HG03066 (cell line): ENCODE measurements at regions not wholly inside any gene's neighbourhood (a gene's known extent, or its start where the extent isn't known, plus 50 kb on each side); places are given as distances from the start of the nearest gene placed in this dataset.

Source experiments
- ATAC-seq: cut with Tn5 transposase; IDR thresholded peaks from one replicate; pipeline ENCODE4 v1.9.1; 2021; ENCODE audit warnings: low read depth; ENCODE audit not compliant: unreplicated experiment

DNA sequence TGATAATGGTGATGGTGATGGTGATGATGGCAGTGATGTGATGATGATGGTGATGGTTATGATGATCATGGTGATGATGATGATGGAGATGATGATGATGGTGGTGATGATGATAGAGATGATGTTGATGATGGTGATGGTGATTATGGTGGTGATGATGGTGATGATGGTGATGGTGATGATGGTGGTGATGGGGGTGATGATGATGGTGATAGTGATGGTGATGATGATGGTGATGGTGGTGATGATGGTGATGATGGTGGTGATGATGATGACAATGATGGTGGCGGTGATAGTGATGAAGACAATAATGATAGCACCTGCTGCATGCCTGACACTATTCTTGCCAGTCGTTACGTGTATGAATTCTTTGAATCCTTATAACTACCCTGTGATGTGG is 317.9 kb upstream of the AJAP1 start:
- no peak for ATAC-seq

DNA sequence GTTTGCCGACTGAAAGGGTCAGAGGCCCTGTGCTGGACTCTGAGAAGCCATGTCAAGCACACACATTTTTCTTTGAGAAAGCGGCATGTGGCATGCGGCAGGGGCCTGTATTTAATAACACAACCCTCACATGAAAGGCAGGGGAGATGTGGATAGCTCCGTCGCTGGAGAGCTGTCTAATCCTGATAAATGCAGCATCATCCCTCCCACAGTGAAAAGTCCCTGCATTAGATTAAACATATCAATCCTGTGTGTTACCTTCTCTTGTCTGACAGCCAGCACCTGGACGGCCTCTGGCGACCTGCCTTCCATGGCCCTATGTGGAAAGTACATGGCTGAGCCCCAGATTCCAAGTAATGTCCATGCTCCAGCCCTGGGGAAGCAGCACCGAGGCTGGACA is 313.0 kb upstream of the AJAP1 start:
- ATAC-seq = no peak

DNA sequence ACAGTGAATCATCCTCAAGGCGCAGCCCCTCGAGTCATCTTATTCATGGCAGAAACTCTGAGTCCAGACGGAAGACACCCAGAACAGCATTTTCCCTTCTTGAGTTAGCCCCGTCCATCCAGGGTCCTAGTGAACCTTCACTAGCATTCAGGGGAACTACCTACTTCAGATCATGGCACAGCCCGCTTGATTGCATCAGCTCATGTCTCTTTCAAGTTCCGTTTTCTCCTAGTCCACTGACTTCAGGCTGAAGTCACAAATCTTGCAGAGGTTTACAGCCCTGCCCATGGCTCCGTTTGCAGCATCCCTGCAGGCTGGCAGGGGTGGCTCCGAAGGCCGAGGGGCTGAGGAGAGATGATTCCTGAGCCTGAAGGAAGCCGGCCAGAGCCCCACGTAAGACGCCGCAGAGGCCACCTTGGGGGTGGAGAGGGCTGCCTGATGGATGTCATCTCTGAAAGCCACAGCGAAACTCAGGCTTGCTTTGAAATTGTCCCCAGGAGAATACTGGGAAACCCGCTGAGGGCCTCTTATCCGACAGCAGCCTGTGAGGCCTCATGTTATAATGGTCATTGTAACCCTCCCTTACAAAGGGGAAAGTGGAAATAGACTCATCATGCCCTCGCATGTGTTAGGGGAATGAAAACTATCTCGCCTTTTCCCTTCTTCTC is 310.2 kb upstream of the AJAP1 start:
- peak; percentile 68 for ATAC-seq

DNA sequence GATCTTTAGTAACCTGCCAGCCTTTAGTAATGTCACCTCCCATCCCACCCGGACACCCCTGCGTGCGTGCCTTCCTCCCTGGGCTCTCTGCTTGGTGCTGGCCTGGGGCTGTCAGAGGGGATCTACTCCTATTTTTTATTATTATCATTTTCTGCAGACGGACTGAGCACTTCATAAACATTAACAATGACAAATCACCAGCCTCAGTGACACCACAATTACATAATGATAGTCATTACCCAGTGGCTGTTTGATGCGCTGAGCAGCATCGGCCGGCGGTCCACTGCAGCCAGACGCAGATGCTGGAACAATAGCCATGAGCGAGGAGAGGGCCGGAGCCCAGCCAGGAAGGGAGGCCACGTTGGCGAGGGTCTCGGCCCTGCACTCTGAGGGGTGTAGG is 309.3 kb upstream of the AJAP1 start:
- no peak for ATAC-seq

DNA sequence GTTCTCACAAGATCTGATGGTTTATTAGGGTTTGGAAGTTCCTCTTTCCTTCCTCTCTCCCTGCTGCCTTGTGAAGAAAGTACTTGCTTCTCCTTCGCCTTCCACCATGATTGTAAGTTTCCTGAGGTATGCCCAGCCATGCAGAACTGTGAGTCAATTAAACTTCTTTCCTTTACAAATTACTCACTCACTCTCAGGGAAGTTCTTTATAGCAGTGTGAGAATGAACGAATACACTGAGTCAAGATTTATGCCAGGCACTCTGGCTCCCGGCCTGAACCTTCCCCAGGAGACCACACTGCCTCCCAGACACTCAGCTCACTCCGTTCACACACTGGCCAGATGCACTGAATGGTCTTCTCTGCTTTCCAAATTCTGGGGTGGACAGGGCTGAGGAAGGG is 308.3 kb upstream of the AJAP1 start:
- no peak for ATAC-seq

DNA sequence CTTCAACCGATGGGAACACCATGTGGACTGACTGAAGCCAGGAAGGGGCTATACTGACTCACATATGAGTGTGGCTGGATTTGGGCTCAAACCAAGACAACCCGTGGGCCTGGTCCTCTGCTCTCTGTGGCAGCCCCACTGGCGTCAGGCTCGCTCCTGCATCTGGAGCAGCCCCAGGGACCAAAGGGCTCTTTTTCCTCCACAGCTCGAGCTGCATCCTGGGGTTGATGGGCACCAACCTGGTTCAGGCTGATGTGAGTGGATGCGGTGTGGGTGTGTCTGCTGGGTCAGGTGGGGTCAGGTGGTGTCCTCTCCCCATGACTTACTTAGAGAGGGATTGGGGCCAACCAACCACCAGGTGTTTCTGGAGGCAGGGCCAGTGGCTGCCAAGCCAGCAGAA is 303.0 kb upstream of the AJAP1 start:
- no peak for ATAC-seq

DNA sequence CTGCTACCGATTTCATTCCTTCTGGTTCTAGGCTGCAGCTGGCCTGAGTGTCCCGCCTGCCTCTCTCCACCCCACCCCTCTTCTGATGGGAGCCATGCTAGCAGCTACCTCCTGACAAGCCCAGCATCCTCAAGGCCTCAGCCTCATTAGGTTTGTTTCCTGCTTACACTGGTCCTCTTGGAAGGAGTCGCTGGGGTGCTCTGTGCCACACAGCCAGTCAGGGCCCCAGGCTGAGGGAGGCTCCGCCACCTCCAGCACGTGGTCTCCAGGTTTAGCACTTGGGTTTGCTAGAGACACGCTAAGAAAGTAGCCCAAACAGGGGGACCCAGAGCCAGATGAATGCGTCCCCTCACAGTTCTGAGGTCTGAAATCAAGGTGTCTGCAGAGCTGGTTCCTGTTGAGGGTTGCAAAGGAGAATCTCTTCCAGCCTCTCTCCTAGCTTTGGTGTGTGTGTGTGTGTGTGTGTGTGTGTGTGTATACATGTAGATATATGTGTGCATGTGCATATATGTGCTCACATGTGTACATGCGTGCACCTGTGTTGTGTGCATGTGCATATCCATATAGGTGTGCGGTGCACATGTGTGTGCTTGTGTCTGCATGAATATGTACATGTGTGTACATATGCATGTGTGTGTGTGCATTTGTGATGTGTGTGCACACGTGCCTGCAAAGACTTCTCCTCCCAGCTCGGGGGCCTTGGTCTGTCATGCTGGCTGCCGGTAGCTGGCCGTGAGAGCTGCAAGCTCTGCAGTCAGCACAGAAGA is 301.1 kb upstream of the AJAP1 start:
- no peak for ATAC-seq

DNA sequence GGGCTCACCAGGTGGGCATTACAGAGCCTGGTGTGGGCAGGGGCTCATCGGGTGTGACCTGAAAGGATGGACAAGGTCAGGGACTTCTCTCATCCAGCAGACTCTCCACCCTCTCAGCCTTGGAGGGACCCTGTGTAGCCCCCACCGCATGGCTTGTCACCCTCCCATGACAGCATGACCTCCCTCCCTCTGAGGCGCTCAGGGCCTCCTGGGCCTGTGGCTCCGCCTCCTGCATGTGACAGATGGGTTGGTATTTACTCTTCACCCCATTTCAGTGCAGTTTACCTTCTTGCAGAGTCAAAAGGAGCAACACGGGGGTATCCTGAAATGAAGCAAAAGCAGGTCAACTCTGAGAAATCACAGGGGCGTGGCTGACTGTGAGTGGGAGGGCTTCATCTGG is 298.6 kb upstream of the AJAP1 start:
- no peak for ATAC-seq

DNA sequence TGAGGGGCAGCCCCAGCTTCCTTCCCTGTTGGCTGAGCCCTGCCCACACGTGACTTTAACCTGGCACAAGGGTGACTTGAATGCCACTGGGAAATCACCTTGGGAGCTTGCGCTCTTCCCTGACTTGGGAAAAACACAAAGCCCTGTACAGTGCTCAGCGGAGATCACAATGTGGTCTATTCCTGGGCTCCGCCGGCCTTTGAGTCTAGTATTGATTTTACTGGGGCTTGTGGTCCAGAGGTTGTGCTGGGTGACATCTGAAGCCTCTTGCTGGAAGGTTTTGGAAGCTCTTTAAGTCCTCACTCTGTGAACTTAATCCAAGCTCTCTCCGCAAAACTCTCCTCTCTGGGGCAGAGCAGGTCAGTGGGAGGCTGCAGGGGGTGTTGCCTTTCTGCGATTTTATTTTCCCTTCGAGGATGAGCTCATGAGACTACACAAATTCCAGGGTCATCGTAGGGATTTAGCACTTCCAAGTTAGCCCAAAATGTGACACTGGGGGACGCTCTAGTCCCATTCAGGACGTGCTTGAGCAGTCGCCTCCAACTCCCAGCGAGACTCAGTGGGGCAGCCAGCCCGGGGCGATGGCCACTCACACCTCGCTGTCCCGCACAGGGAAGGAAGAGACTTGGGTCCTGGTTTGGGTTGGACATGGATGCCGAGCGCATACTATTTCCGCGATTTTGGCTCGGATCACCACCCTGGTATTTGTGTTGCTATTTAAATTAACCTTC is 291.9 kb upstream of the AJAP1 start:
- no peak for ATAC-seq

DNA sequence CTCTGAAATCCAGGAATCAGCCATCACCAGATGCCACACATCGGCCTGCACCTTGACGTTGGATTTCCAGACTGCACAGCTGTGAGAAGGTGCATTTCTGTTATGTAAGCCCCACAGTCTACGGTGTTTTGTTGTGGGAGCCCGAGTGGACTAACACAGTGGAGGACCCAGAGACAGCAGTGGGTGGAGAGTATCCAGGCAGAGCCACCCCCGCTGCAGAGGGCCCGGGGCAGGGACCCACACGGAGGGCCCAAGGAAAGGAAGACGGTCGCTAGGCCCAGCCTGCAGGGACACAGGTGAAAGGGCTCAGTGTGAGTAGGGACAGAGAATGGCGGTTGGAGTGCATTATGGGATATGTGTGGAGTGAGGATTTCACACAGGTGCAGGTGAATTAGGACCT is 288.3 kb upstream of the AJAP1 start:
- no peak for ATAC-seq

DNA sequence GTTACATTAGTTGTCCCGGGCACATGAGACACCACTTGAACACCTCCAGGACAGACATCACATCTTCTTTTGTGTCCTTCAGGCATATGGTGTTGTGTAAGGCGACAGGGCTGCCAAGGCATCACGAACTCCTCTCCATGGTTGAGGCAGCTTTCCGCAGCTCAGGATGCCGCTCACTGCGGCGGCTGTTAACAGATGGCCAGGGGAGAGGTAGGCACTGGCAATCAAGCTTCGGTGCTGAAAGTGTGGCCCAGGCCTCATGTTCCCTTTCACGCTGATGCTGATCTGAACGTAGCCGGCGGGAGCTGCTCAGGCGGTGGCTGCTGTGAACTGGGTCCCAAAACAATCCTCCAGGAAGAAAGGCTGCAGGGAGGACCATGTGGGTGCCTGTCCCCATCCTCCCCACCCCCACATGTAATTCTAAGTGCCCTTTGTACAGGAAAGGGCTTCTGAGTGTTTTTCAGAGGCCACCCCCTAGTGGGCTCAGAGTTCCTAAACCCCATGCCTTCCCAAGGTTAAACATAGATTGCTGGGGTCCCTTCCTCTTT is 287.1 kb upstream of the AJAP1 start:
- ATAC-seq = no peak

DNA sequence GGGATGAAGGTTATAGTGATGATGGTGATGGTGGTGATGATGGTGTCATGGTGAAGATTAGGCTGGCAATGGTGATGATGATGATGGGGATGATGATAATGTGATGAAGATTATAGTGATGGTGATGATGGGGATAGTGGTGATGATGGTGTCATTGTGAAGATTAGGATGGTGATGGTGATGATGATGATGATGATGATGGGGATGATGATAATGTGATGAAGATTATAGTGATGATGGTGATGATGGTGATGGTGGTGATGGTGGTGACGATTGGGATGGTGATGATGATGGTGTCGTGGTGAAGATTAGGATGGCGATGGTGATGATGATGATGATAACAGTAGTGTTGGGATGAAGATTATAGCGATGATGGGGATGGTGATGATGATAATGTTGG is 285.1 kb upstream of the AJAP1 start:
- ATAC-seq = no peak

DNA sequence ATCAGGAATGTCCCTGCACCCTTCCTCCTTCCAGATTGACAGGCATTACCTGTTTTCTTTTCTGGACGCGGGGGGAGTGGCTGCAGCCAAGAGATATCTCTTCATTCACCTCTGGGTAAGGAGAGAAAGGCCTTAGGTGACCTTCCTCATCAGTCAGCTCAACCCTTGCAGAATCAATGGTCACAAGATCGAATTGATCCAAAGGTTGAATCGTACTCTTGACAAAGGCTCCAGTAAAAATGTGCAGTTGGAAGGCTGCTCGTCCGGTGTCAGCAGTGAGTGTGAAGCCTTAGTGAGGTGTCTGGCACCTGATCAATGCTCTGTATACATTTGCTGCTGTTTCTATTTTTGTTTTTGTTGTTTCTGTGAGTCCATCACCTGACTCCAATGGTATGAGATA is 282.6 kb upstream of the AJAP1 start:
- no peak for ATAC-seq

DNA sequence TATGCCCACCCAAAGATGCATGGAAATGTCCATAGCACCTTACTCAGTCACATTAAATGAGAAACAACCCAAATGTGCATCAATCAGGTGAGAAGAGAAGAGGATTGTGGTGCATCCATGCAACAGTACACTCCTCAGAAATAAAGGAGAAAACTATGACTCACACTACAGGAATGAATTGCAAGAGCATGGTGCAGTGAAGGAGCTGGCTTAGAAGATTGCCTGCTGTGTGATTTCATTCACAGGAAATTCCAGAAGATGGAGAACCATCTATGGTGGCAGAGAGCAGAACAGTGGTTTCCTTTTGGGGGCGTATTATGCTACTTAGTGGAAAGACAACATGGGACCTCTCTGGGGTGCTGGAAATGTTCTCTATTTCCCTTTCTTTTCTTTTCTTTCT is 278.6 kb upstream of the AJAP1 start:
- ATAC-seq = no peak

DNA sequence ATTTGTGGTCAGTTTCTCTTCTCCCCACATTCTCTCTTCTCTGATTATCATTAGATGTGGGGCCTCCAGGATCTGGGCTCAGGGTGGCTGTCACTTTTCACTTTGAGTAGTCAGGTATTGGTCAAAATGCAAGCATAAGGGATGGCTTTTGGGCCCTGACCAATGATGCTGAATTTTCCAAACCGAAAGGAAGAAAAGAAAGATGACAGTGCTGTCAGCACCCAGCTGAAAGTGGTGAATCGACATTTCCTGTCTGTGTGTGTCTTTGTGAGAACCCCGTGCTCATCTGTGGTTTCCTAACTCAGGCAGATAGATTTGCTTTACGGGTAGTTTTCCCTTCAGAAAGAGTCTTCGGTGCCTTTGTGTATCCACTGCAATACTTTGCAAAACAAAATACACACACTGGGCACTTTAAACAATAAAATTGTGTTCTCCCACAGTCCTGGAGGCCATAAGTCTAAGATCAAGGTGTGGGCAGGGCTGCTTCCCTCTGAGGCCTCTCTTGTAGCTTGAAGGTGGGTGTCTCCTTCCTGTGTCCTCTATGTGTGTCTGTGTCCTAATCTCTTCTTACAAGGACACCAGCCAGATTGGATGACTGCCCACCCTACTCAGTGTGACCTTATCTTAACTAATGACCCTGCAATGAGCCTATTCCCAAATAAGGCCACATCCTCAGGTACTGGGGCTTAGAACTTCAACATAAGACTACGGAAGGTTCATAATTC is 274.8 kb upstream of the AJAP1 start:
- ATAC-seq = no peak

DNA sequence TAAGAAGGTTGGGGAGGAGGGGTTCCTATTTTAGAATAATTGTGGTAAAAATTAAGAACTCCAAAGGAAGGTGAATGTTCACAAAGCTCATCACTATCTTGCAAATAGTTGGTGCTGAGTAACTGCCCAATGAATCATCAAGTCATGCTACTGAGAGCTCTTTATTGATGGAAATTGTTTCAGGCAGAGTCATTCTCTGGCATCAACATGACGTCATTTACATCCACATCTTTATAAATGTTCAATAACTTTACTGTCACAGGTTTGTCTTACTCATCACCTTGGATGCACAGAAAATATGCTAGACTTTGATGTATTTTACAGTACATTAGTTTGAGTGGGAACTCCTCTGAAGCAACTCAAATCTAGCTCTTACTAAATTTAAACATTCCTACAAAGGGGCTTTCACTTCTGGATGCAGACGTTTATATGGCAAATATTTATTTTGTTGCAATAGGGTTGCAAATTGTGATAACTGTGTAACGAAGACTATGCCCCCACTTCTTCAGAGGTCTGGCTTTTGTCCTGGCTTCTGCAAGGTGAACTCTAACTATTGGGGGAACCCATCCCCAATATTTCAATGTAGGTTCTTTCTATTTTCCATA is 273.7 kb upstream of the AJAP1 start:
- ATAC-seq = no peak

DNA sequence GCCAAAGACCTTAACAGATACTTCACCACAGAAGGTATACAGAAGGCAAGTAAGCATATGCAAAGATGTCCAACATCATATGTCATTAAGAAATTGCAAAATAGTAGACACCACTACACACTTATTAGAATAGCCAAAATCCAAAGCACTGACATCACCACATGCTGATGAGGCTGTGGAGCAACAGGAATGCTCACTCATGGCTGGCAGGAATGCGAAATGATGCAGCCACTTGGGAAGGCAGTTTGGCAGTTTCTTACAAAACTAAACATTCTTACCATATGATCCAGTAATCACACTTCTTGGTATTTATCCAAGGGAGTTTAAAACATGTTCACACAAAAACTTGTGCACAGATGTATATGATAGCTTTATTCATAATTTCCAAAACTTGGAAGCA is 261.2 kb upstream of the AJAP1 start:
- ATAC-seq = no peak

DNA sequence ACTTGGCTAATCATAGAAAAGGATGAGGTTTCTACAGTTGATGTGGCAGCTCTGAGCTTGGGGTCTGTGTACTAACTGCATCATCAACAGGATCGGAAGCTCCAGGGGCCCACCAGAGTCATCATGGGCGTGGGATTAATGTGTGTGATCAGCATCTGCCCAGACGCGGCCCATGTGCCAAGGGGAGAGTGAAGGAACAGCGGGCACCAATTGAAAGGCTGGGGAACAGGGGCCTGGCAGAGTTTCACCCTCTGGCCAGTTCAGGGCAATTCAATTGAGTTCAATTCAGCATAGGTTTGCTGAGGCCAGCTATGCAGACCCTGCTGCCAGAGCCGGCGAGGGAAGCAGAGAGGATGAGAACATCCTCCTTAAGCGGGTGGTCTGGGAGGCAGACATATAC is 260.0 kb upstream of the AJAP1 start:
- ATAC-seq = no peak

DNA sequence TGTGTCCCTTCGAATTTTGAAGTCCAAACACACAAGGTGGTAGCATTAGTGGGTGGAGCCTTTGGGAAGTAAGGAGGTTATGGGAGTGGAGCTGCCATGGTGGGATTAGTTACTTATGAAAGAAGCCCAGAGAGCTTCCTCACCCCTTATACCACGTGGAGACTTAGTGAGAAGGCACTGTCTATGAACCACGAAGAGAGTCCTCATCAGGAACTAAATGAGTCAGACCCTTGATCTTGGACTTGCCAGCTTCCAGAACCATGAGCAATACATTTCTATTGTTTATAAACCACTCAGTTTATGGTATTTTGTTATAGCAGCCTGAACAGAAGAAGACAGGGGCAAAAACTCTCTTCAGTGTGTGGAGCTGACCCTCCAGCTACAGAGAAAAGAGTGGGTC is 259.3 kb upstream of the AJAP1 start:
- no peak for ATAC-seq

DNA sequence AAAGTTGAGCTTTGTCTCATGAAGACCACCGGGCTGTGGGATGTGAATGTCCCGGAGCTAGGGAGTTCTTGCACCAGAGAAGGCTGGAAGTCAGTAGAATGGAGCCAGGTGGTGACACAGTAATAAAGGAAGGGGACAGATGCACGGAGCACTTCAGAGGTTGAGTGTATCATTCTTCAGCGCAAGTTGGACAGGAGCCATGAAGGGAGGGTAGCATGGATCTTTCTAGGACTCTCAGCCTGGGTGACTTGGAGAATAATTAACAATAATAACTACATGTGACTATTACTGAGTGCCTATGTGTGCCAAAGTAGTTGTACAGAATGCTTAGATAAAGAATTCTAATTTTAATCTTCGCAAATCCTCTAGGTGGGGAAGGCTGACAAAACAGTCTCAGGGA is 258.7 kb upstream of the AJAP1 start:
- no peak for ATAC-seq

DNA sequence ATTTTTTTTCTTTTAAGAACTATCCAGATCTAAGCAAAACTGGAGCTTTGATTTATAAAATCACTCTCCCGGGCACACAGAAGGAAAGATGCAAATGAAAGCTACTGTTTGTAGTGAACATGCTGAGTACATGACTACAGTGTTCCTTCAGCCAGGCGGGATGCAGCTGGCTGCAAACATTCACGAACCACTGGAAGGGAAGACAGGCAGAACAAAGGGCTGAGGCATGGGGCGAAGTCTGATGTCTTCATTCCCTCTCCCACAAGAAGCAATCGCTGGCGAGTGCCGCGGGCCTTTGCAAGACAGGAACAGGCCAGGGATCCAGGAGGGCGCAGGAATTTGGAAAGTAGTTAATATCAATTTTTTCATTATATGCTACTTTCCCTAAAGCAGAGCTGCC is 257.9 kb upstream of the AJAP1 start:
- no peak for ATAC-seq
